HG02588 (cell line): ENCODE measurements at regions not wholly inside any gene's neighbourhood (a gene's known extent, or its start where the extent isn't known, plus 50 kb on each side); places are given as distances from the start of the nearest gene placed in this dataset.

Experiments used
- ATAC-seq: cut with Tn5 transposase; IDR thresholded peaks from one replicate; pipeline ENCODE4 v1.9.1; 2021; ENCODE audit warnings: mild to moderate bottlenecking, moderate library complexity; ENCODE audit not compliant: unreplicated experiment

DNA sequence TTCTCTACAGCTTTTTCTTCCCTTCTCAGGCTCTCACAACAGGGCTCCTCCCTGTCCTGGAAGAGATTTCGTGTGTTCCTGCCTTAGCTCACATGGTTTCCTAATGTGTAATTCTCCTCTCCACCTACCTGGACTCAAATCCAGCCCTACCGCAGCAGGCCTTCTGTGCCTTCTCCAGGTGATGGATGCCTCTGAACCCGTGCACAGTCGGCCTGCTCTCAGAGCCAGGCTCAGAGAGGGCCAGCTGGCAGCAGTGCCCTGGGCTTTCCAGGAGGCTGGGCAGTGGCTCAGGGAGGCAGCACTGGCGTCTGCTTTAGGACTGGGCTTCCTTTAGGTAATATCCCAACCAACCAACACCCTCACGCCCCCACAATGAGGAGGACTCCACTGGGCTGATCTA is 123.2 kb upstream of the TMC3 start:
- no peak for ATAC-seq

DNA sequence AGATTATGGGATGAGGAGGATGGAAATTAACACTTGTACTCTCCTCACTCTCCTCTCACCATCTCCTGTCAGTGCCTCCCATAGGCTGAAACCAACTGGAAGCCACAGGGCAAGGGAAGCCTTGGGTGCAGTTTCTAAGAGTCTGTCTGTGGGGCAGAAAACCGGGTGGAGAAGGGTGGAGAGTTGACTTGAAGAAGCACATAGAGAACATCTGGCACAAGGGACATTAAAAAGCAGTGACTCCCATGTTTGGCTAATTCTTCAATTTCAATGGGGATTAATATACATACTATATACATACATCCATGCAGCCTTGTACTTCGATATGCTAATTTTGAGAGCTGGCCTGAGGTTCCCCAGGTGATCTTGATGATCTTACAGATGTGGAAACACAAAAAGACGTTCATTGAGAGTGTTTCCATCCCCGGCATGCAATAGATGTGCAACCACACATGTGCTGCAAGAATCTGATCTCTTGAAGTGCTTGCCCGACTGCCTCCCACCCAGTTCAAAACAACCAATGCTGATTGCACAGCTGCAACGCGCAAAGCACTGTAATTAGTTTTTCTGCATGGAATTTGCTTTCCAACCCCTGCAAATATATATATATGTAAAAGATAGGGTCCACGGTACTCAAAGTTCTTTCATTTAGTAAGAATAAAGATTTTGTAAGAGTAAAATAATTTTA is 121.9 kb upstream of the TMC3 start:
- ATAC-seq, result no peak

DNA sequence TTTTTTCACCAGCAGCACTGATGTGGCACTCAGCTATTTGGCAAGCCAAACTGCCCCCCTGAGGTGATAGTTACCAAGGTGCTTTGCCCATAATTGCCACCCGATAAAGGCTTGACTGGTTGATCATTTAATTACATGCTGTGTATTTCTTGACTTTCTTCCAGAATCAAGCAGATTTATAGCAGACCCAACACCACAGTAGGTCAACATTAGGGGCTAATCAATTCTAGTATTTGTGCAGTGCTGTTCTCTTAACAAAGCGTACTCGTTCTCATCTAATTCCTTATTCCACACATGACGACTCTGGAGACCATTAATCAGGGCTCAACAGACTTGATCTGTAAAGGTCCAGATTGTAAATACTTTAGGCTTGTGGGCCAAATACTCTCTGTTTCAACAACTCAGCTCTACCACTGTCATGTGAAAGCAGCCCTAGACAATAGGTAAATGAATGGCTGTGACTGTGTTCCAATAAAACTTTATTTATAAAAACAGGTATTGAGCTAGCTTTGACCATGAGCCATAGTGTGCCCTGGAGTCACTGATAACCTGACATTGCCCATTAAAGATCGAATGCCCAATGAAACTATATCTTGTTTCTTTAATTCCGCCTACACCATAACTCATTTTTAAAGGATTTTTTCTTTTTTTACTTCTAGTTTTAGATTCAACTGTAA is 119.1 kb upstream of the TMC3 start:
- ATAC-seq, result no peak

DNA sequence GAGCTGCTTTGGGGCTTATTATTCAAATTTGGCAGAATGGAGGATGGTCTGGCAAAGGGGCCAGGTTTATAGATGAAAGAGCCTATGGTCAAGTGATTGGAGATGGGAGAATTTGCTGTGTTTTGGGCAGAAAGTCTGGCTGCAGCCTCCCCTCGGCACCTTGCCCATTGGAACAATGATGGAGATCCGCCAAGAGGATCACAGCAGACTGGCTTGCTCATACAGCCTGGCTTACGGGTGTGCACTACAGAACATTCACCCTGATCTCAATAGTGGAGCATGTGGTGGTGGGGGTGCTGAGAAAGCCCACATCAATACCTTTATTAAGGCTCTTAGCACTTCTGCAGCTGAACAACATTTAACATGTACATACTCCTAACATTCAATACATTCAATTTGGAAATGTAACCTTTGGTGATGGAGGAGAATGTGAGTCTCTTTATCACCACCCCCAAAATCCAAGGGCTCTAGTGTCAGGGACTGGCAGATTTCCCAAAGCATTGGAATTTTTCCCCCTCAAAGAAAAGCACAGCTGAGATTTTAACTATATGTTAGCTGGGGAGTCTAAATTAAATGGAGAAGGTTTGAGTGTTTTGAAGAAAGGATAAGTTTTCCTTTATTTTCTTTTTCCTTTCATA is 118.4 kb upstream of the TMC3 start:
- ATAC-seq, result no peak

DNA sequence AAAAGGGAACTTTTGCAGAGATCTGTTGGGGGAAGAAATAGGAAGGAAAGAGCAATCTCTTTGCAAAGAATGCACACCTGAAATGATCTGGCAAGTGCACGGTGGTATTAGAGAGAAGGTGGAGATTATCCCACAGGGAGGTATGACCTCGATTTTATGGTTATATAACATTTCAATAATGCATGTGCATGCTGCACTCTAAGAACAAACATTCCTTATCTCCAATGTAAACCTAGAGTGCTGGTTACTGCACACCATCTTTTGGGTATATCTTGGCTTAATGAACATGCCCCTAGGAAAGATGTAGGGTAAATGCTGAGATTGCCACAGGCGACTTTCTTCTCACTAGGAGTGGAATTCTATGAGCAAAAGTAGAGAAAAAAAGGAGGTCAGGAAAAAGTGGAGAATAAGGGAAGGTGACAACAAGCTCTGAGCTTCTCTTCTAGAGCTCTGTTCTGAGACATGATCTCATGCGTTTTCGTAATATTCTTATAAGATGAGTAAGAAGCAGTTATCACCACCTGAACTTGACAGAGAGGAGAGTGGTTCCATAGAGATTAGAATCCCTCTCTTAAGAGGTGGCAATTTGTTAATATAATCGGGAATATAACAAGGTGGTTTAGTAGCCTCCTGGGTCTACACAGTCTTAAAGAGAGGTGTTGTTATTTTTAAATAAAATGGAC is 117.5 kb upstream of the TMC3 start:
- no peak for ATAC-seq

DNA sequence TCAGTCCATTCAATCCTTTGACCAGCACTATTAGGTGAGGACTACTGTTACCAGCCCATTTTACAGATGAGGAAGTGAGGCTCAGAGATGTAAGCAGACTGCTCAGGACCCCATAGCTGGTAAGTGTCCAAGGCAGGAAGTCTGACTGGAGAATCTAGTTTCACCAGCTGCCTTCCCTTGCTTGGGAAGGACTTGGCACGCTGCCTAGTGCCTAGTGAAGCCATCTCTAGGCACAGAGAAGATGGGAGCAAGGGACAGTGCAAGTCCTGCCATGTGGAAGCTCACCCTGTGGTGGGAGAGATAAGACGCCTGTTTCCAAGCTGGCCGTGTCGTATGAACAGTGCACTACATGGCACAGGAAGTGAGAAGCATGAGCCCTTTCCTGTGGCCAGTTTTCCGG is 111.8 kb upstream of the TMC3 start:
- no peak for ATAC-seq

DNA sequence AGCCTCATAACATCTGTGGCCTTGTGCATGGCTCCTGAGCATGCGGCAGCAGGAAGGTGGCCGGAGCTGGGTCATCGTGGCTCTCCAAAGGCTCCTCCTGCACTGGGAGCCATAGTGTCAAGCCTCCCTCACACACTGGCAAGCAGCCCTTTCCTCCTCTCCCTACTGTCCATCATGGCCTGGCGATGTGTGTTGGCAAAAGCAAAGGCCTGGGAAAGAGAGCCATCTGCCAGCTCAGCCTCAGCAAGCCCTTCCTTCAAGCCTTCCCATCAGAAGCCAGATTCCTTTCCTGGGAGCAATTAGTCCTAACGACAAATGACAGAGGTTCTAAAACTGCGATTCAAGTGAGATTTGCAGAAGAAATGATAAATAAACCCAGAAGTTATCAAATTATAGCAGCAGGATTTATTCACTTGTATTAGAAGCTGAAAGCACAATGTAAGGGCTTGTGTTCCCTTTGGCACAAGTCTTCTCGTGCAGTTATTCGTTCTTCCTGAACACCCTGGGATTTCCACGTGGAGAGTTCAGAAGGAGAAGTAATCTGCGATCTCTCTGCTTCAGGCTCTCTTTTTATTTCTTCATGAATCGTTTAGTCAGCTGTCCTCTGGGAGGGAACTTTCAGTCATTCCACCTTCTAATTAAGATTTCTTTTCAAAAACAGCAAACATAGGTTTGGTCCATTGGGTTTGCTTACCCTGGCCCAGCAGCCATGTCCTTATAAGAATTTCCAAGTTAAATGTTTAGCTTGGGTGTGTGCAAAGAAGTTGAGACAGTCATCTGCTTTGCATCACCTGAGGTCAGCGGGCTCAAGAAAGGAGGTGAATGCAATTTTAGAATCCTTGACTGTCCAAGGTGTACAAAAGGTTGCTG is 110.3 kb upstream of the TMC3 start:
- no peak for ATAC-seq

DNA sequence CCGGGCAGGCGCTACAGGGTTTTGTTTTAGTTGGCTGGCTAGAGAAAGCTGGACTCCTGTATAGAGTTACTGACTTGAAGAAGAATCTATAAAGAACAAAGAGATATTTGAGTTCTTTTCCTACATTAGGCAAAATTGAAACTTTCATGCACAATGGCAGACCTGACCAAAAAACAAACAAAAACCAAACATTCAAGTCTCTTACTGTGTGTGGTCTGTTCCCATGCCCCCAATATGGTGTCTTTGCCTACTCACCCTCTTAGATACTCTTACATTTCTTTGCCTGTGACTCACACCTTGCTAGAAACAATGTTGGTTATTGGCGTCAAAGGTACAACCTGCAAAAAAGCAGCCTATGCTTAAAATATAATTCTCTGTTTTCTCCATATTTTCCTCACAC is 109.5 kb upstream of the TMC3 start:
- ATAC-seq, result no peak

DNA sequence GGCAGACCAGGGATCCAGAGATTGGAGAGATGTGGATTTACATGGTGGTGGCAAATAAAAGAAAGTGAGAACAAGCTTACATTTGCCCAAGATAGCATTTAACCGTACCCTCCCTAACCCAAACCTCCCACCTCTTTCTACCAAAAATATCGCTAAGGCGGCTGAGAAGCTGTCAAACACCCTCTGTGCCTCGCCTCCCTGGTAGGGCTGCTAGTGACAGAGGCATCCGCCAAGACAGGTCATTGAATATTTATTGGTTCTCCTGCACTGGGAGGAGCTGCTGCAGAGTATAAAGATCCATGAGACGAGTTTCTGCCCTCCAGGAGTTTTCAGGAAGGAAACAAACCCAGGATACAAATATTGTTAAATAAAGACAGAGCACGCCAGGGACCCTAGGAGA is 107.3 kb upstream of the TMC3 start:
- ATAC-seq, result no peak

DNA sequence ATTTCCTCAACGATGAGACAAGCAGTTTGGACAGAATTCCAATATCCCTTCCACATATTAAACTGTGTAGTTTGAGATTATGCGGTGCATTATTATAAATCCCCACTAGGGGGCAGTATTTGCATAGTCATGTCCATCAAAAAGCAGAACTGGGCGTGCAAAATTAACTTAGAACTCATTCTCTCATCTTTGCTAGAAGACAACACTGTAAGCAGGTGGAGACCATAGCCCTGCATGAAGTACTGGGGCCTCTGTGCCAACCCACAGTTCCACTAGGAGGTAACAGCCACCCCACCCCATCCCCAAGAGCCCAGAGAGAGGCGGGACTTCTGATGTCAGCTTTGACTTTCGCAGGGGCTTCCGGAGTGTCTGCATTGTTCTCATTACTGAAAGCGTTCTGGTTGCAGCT is 106.6 kb upstream of the TMC3 start:
- ATAC-seq, result no peak

DNA sequence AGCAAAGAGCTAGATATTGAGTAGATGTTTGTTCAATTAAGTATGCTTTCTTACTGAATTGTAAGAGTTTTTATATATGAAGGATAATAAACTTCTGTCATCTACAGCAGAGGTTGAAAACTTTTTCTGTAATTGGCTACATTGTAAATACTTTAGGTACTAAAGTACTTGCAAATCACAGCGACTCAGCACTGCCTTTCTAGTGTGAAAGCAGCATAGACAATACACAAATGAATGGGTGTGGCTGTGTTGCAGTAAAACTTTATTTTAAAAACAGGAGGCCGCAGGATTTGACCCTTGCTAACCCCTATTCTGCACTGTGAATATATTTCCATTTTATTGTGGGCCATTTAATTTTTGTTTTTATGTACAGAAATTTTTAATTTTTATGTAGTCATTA is 104.3 kb upstream of the TMC3 start:
- no peak for ATAC-seq

DNA sequence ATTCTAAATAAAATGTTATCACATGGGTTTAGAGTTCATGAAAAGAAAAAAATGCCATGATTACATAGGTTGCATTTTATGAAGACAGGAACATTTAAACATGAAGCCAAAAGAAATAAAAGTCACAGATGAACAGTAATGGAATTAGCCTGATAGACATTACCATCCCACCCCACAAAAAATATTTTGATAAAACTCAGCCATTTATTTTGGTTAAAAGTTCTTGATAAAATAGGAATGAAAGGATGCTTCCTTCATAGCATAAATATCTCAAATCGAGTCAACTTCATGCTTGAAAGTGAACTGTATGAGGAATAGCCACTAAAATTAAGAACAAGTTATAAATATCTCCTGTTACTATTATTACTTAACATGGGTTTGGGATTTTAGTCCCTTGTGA is 101.9 kb upstream of the TMC3 start:
- ATAC-seq, result no peak

DNA sequence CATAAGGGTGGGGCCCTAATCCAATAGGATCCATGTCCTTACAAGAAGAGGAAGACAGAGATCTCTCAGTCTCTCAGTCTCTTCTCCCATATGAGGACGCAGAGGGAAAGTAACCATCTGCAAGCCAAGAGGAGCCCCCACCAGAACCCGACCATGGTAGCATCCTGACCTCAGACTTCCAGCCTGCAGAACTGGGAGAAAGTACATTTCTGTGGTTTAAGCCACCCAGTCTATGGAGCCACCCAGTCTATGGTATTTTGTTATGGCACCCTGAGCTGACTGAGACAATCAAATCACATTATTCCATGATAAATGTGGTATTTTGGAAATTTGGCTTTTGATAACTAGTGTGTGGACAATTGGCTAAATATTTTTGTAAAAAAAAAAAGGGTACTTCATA is 101.5 kb upstream of the TMC3 start:
- no peak for ATAC-seq

DNA sequence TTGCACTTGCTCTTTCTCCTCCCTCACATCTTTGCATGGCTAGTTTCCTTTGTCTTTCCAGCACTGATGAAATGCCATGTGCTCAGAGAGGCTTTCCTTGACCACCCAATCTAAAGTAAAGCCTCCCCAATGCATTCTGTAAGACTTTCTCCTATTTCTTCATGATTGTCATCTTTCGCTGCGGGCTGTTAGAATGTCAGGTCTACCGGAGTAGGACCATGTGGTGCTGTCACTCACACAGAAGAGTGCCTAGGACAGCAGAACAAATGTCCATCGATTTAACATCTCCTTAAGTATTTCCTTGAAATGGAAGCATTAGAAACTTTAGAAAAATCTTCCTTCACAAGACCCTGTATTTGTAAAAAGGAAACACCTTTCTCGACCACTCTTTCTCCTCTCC is 99.9 kb upstream of the TMC3 start:
- ATAC-seq, result no peak

DNA sequence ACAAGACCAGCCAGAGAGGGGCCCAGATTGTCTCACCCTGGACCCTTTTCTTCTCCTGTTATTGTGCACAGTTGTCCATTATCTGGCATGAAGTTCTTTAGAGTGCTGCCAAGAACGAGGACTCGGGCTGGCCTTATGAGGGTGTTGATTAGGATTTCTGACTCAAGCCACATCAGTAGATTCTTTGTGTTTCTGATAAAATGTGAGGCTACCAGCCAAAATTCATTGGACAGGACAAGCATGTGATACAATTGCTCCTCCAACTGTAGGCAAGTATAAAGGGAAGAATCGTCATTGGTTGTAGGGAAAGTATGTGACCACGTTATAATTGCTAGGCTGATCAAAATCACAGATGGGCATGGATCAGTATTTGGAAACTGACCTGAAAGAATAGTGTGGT is 99.2 kb upstream of the TMC3 start:
- no peak for ATAC-seq

DNA sequence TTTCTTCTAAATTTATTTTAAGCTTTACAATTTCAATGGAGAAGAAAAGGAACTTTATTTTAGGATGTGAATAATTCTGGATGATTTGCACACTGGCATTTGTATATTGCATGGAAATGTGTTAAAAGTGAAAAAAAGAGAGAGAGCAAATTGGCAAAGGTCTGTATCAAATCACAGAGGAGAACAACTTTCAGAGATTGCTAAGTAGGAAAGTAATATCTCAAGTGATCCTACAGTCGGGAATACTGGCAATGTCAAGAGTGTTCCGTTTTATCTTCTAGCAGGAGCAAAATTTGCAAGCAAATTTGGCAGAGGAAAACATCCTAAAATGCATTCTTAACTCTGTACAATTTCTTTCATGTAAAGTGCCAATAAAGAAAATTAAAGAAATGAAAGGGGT is 97.1 kb upstream of the TMC3 start:
- no peak for ATAC-seq

DNA sequence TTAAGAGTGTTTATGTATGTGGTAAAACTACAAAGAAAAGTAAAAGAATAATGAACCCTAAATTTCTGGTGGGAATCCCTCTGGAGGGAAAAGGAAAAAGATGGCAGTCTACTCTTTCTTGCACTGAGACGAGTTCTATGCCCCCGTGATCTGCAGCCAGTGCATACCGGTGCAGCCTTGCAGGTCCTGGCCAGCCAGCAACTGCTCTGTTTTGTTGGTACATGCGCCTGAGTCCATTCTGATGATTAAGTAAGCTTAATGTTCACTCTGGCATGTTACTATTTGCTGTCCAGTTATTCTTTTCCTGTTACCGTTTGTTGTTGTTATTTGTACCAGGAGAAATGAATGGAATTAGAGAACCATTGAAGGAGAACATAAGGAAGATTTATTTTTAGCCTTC is 95.1 kb upstream of the TMC3 start:
- ATAC-seq, result no peak

DNA sequence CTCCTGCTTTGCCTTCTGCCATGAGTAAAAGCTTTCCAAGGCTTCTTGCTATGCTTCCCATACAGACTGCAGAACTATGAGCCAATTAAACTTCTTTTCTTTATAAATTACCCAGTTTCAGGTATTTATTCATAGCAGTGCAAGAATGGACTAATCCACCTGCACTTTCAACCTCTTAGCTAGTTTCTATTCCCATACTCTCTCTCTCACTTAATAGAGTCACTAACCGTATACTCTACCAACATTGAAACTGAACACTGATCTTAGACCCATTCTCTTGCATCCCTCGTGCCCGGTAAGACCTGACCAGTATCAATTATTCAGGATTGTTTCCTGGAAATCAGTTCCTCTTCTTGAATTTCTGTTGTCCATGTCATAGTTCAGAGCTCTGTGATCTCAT is 92.7 kb upstream of the TMC3 start:
- ATAC-seq, result no peak

DNA sequence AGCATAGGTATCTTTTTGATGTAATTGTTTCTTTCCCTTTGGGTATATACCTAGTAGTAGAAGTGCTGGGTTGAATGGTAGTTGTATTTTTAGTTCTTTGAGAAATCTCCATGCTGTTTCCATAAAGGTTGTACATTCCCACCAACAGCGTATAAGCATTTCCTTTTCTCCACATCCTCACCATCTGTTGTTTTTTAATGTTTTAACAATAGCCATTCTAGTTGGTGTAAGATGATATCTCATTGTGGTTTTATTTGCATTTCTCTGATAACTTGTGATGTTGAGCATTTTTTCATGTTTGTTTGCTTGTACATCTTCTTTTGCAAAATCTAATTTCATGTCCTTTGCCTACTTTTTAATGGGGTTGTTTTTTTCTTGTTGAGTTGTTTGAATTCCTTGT is 80.0 kb upstream of the TMC3 start:
- no peak for ATAC-seq

DNA sequence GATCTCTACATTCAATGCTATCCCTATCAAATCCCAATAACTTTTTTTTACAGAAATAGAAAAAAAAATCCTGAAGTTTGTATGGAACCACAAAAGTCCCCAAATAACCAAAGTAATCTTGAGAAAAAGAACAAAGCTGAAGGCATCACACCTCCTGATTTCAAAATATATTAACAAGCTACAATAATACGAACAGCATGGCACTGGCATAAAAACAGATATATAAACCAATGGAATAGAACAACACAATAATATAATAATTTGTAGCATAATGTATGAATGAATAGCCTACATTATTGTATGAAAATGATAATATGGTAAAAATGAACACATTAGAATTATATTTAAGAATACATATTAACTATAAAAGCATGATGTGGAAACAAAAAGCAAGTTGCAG is 76.7 kb upstream of the TMC3 start:
- no peak for ATAC-seq
